HG02798 (cell line): ENCODE measurements at regions not wholly inside any gene's neighbourhood (a gene's known extent, or its start where the extent isn't known, plus 50 kb on each side); places are given as distances from the start of the nearest gene placed in this dataset.
"Not testable (repeated sequence)": the region's sequence is repeated elsewhere in the genome, so short reads cannot be mapped to it uniquely, and the experiment has no call there.

ENCODE experiments used
- ATAC-seq: cut with Tn5 transposase; IDR thresholded peaks from one replicate; pipeline ENCODE4 v1.9.1; 2021; ENCODE audit warnings: mild to moderate bottlenecking; ENCODE audit not compliant: unreplicated experiment, poor library complexity

DNA sequence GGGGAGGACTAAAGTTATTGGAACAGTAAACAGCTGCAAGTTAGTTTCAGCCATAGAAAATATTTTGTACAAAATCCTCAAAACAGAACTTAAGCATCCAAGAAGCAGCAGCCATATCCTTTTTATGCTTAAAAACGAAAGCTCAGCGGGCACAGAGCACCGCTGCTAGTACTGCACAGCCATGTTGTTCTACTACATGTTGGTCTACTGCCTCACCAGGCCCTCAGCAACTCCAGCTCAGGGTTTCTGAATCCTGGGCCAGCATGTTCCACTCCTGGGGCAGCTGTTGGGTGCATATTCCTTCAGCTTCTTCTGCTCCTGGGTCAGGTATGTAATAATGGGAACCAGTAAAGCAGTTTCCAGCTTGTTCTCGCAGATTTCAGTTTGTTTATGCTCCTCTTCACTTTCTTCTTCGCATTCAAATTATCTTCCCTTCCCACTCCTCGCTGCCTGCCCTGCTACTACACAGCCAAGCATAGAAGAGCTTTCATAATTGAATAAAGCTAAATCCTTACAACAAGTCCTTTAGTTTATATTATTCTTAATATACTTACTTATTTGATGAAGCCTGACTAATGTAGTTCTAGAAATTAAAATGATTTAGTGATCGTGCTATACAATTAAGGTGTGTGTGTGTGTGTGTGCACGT lies 820.5 kb upstream of the ATXN8OS start:
- ATAC-seq, result peak; percentile 71

- no peak for ATAC-seq
These were observed 823.8 kb upstream of the ATXN8OS start for GRCh38 chr13:69283837-69284236.

GRCh38 chr13:69283301-69283700 lies 824.3 kb upstream of the ATXN8OS start:
- no peak for ATAC-seq

GRCh38 chr13:69280399-69280798 lies 827.2 kb upstream of the ATXN8OS start:
- no peak for ATAC-seq

DNA sequence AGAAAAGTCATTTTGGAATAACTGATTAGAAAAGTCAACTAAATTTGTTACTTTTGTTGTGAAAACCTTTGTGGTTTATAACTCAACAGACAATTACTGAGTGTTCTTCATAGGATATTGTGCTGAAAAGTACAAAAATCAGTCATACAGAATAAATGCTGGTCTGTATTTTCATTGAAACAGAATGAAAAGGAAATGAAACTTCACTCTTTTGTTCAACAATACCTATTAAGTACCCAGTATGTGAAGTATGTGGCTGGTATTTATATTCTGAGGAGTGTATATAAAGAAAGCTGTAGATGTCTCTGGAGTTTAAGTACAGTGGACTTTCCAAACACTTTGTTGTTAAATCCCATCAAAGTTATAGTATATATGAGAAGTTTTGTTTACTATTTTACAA lies 828.4 kb upstream of the ATXN8OS start:
- peak; percentile 50 for ATAC-seq

DNA sequence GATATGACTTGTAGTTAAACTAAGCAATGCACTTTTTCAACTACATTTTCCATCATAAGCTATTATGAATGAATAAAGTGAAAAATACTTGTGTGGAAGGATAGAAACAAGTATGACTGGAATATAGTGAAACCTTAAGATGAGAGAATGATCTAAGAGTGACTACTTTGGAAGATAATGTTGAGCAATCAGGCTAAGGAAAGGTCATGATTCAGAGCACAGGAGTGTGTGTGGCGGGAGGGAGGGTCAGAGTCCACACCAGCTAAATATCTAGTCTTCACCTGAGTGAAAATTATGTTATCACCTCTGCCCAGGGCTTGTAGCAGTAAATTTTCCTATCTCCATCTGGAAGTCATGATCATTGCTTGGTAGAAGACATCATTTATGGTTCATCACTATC lies 833.4 kb upstream of the ATXN8OS start:
- ATAC-seq, result no peak

- no peak for ATAC-seq
These were observed 843.0 kb upstream of the ATXN8OS start for GRCh38 chr13:69264362-69265334.

DNA sequence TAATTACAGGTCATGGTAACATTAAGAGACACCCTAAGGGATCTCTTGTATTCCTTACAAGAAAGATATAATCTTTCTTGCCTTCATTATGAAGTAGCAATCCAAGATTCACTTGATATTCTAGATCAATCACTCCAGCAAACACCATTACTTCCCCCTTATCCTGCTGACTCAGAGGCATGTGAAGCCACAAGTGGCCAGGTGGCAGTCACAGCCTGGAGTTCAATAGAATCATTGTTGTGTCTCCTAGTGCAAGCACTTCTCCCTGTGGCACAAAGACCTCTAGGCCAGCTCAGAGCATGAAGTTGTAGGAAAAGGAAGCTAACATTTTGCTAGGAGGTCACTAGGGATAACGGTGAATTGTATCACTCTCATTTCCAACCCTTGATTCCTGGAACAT lies 864.3 kb upstream of the ATXN8OS start:
- ATAC-seq, result no peak

- ATAC-seq, result no peak
These were observed 873.5 kb upstream of the ATXN8OS start for GRCh38 chr13:69234171-69234570.

GRCh38 chr13:69226427-69226826 lies 881.2 kb upstream of the ATXN8OS start:
- no peak for ATAC-seq

DNA sequence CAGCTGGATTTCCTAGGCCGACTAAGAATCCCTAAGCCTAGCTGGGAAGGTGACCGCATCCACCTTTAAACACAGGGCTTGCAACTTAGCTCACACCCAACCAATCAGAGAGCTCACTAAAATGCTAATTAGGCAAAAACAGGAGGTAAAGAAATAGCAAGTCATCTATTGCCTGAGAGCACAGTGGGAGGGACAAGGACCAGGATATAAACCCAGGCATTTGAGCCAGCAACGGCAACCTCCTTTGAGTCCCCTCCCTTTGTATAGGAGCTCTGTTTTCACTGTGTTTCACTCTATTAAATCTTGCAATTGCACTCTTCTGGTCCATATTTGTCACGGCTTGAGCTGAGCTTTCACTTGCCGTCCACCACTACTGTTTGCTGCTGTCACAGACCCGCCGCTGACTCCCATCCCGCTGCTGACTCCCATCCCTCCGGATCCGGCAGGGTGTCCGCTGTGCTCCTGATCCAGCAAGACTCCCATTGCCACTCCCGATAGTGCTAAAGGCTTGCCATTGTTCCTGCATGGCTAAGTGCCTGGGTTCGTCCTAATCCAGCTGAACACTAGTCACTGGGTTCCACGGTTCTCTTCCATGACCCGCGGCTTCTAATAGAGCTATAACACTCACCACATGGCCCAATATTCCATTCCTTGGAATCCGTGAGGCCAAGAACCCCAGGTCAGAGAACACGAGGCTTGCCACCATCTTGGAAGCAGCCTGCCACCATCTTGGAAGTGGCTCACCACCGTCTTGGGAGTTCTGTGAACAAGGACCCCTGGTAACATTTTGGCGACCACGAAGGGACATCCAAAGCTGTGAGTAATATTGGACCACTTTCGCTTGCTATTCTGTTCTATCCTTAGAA lies 885.8 kb upstream of the ATXN8OS start:
- not testable (repeated sequence) for ATAC-seq

DNA sequence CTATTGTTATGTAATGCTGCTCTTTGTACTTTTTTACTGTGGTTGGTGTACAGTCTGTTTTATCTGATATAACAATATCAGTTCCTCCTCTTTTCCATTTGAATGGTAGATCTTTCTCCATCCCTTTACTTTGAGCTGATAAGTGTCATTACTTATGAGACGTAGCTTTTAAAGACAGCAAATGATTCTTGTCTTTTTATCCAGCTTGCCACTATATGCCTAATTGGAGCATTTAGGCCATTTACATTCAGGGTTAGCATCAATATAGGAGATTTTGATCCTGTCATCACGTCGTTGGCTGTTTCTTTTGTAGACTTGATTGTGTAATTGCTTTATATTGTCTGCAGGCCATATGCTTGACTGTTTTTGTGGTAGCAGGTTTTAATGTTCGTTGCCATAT lies 894.2 kb upstream of the ATXN8OS start:
- ATAC-seq, result no peak

DNA sequence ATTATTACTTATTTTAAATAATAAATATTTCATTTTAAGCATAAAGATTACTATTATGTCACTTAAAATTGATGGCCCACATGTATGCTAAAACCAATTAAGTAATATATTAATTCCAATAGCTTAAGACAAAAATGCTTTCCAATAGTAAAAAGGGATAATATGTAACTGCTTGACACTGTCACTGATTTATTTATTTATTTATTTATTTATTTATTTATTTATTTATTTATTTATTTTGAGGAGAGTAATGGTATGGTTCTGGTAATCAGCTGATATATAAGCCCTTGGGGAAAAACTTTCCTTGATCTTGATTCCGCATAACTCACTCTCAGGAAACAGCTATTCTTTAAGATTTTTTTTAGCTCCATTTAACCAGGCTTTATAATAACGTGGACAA lies 903.0 kb upstream of the ATXN8OS start:
- no peak for ATAC-seq

GRCh38 chr13:69202996-69203395 lies 904.6 kb upstream of the ATXN8OS start:
- ATAC-seq, result no peak

GRCh38 chr13:69199664-69200063 lies 908.0 kb upstream of the ATXN8OS start:
- no peak for ATAC-seq

DNA sequence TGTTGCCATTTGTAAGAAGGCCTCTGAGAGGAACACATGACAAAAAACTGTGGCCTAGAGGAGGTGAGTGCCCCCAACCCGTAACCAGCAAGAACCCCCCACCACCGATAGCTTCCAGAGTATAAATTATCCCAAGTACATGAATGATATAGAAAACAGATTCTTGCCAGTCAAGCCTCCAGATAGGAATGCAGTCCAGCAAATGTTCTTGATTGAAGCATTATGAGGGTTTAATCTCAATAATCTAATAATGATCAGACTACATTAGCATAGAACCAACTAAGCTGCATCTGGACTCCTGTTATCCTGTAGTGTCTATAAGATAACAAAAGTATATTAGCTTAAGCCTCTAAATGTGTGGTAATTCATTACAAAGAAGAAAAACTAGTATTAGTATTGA lies 908.9 kb upstream of the ATXN8OS start:
- no peak for ATAC-seq

DNA sequence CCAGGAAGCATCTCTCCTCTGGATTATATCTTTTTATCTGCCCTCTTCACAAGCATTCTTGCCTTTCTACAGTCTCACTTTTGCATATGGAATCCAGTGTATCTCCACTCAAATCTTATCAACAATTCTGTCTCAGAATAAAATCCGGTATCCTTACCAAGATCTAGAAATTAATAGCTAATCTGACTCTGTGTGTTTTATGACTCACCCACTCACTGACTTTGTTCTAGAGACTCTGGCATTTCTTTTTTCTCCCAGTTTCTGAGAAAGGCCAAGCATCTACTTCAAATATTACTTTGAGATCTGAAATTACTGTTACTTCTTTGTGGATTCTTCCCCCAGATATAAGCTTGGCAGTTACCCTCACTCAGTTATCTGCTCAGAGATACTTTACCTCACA lies 913.5 kb upstream of the ATXN8OS start:
- ATAC-seq, result no peak

DNA sequence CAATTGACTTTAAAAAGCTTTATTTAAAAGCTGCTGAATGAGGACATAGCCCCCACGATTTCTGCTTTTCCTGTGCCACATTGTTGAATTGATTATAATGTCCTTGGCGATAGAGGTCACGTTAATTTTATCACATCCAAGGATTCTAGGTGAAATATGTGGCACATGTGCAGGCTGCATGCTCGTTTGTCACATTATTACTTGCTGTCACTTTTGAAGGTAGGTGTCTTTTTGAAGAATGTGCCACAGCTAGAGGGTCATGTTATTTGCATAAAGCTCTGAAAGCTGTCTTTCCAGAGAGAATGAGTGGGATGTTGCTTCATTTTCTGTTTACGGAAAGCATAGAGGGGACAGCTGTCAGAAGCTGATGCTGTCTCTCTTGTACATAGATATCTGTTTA lies 927.6 kb upstream of the ATXN8OS start:
- no peak for ATAC-seq

GRCh38 chr13:69178000-69178399 lies 929.6 kb upstream of the ATXN8OS start:
- ATAC-seq, result no peak

GRCh38 chr13:69168436-69168835 lies 939.2 kb upstream of the ATXN8OS start:
- no peak for ATAC-seq

DNA sequence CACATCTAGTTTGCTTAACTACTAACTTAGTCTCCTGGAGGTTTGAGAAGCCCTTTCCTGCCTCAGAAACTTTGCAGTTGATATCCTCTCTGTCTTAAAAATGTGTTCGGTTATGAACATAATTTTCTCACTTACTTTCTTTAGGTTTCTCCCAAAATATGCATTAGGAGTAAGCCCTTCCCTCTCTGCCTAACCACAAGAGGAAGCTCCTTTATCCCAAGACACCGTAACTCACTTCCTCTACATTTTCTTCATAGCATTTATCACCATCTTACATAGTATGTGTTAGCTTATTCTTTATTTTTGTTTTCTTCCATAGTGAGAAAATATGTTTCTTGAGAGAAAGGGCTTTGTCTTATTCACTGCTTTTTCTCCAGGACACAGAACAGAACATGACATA lies 952.5 kb upstream of the ATXN8OS start:
- no peak for ATAC-seq
